ENCODE measurements at regions not wholly inside any gene's neighbourhood (a gene's known extent, or its start where the extent isn't known, plus 50 kb on each side); places are given as distances from the start of the nearest gene placed in this dataset.
"Not testable (repeated sequence)": the region's sequence is repeated elsewhere in the genome, so short reads cannot be mapped to it uniquely, and the experiment has no call there.

GRCh38 chr3:69490971-69491370 lies 105.1 kb upstream of the FRMD4B start:
- no peak overlapping the region for H3K4me3 ChIP-seq (ENCODE audit: low read depth, low read length)
- no peak for TF ChIP-seq CTCF (conservative IDR thresholded peaks at IDR 0.05; ENCODE audit: low read depth, low read length)
- DNase-seq (ENCODE audit: low read depth) = no peak

GRCh38 chr3:69490235-69490634 lies 104.3 kb upstream of the FRMD4B start:
- no peak for DNase-seq (ENCODE audit: low read depth)
- H3K4me3 ChIP-seq (ENCODE audit: low read depth, low read length) = no peak overlapping the region
- TF ChIP-seq CTCF (conservative IDR thresholded peaks at IDR 0.05; ENCODE audit: low read depth, low read length) = no peak

- no peak for DNase-seq (ENCODE audit: low read depth)
- H3K4me3 ChIP-seq (ENCODE audit: low read depth, low read length) = no peak overlapping the region
- TF ChIP-seq CTCF (conservative IDR thresholded peaks at IDR 0.05; ENCODE audit: low read depth, low read length) = no peak
These were observed 102.1 kb upstream of the FRMD4B start for GRCh38 chr3:69488026-69488425.

GRCh38 chr3:69485489-69485888 lies 99.6 kb upstream of the FRMD4B start:
- no peak for TF ChIP-seq CTCF (conservative IDR thresholded peaks at IDR 0.05; ENCODE audit: low read depth, low read length)

GRCh38 chr3:69484507-69485393 lies 98.9 kb upstream of the FRMD4B start:
- DNase-seq (ENCODE audit: low read depth) = no peak
- no peak overlapping the region for H3K4me3 ChIP-seq (ENCODE audit: low read depth, low read length)
- TF ChIP-seq CTCF (conservative IDR thresholded peaks at IDR 0.05; ENCODE audit: low read depth, low read length) = no peak

More at GRCh38 chr3:69485489-69485888, 99.6 kb upstream of the FRMD4B start:
- no peak overlapping the region for H3K4me3 ChIP-seq (ENCODE audit: low read depth, low read length)
- no peak for DNase-seq (ENCODE audit: low read depth)

GRCh38 chr3:69483449-69483848 lies 97.6 kb upstream of the FRMD4B start:
- no peak for TF ChIP-seq CTCF (conservative IDR thresholded peaks at IDR 0.05; ENCODE audit: low read depth, low read length)
- no peak overlapping the region for H3K4me3 ChIP-seq (ENCODE audit: low read depth, low read length)
- DNase-seq (ENCODE audit: low read depth) = no peak

GRCh38 chr3:69480986-69481385 lies 95.1 kb upstream of the FRMD4B start:
- not testable (repeated sequence) for DNase-seq (ENCODE audit: low read depth); H3K4me3 ChIP-seq (ENCODE audit: low read depth, low read length)

Measured in epithelial cell of proximal tubule (primary cell).